OCI-LY3 (cell line): ENCODE measurements at regions not wholly inside any gene's neighbourhood (a gene's known extent, or its start where the extent isn't known, plus 50 kb on each side); places are given as distances from the start of the nearest gene placed in this dataset.

Experiments
- H2AFZ ChIP-seq: fragments of 200-600, 300-600 bp; shearing (Covaris generic); 2 replicates; pipeline ENCODE4 v1.6.0; 2014; ENCODE audit warnings: antibody characterized with exemption, low read depth, low read length
- H3K27ac ChIP-seq: fragments of 200-600, 300-600 bp; sonication (generic); 2 replicates; pipeline ENCODE4 v1.5.1; 2014; ENCODE audit warnings: mild to moderate bottlenecking, low read length, moderate library complexity, mixed read lengths
- H3K27me3 ChIP-seq: fragments of 200-600, 300-600 bp; sonication (generic); 2 replicates; pipeline ENCODE4 v1.6.1; 2014; ENCODE audit warnings: low read depth, low read length, mixed read lengths
- H3K36me3 ChIP-seq: fragments of 200-600, 300-600 bp; sonication (generic); replicated peaks from 2 replicates; pipeline ENCODE3; 2014; ENCODE audit warnings: low read depth, low read length, mixed read lengths
- H3K4me1 ChIP-seq: fragments of 300-600, 200-600 bp; sonication (generic); 2 replicates; pipeline ENCODE4 v1.6.1; 2014; ENCODE audit warnings: low read length, mixed read lengths
- H3K4me2 ChIP-seq: fragments of 200-600, 300-600 bp; sonication (generic); 2 replicates; pipeline ENCODE4 v1.6.1; 2014; ENCODE audit warnings: low read length, mixed read lengths
- H3K4me3 ChIP-seq: fragments of 300-600, 200-600 bp; sonication (generic); 2 replicates; pipeline ENCODE4 v1.5.1; 2014; ENCODE audit warnings: antibody characterized with exemption, mild to moderate bottlenecking, low read length, moderate library complexity
- H3K79me2 ChIP-seq: fragments of 300-600, 200-600 bp; shearing (Covaris generic); 2 replicates; pipeline ENCODE4 v1.6.1; 2014; ENCODE audit warnings: mild to moderate bottlenecking, low read length, mixed read lengths
- H3K9ac ChIP-seq: fragments of 300-600, 200-600 bp; shearing (Covaris generic); 2 replicates; pipeline ENCODE4 v1.6.0; 2014; ENCODE audit warnings: mild to moderate bottlenecking, low read length, moderate library complexity
- H3K9me3 ChIP-seq: fragments of 200-600, 300-600 bp; shearing (Covaris generic); 2 replicates; pipeline ENCODE4 v1.6.1; 2014; ENCODE audit warnings: low read length, mixed read lengths; ENCODE audit not compliant: insufficient read depth
- H4K20me1 ChIP-seq: fragments of 200-600, 300-600 bp; sonication (generic); 2 replicates; pipeline ENCODE4 v1.6.1; 2016; ENCODE audit warnings: low read length, mixed read lengths; ENCODE audit not compliant: insufficient read depth
- CTCF ChIP-seq: fragments of 200-600, 300-600 bp; sonication (generic); IDR thresholded peaks from 2 replicates; pipeline ENCODE4 v1.5.1; 2014; ENCODE audit warnings: antibody characterized with exemption, low read length, low read depth
- EZH2phosphoT487 ChIP-seq: fragments of 200-600 bp; shearing (Covaris generic); IDR thresholded peaks from 2 replicates; pipeline ENCODE4 v1.6.1; 2018; ENCODE audit warnings: antibody characterized with exemption, mixed run types, low read depth

GRCh38 chr6:146919017-146919416 lies 285.2 kb upstream of the STXBP5 start:
- H3K9ac ChIP-seq, result no peak overlapping the region

GRCh38 chr6:146923205-146923833 lies 280.9 kb upstream of the STXBP5 start:
- Histone ChIP-seq H3K79me2 (no peaks in the 10 kb centered on the region), H3K36me3 (no peaks in the 10 kb centered on the region), H2AFZ (no peak overlapping the region), H3K27me3 (no peaks in the 10 kb centered on the region), H4K20me1 (no peaks in the 10 kb centered on the region), H3K9ac (no peak overlapping the region), H3K9me3 (no peaks in the 10 kb centered on the region), H3K4me2 (no peak overlapping the region), H3K4me3 (no peak overlapping the region), H3K27ac (no peak overlapping the region), H3K4me1 (no peaks in the 10 kb centered on the region)
- no peak for TF ChIP-seq CTCF
- no peak for TF ChIP-seq EZH2phosphoT487

More at GRCh38 chr6:146919017-146919416, 285.2 kb upstream of the STXBP5 start:
- TF ChIP-seq CTCF (no peak), EZH2phosphoT487 (no peak)
- H3K36me3 ChIP-seq, result no peaks in the 10 kb centered on the region
- H3K9me3 ChIP-seq, result no peaks in the 10 kb centered on the region
- H3K79me2 ChIP-seq, result no peaks in the 10 kb centered on the region
- H2AFZ ChIP-seq, result no peak overlapping the region
- H3K4me3 ChIP-seq, result no peak overlapping the region
- no peaks in the 10 kb centered on the region for H3K27me3 ChIP-seq
- no peak overlapping the region for H3K27ac ChIP-seq
- H3K4me1 ChIP-seq, result no peaks in the 10 kb centered on the region
- no peak overlapping the region for H3K4me2 ChIP-seq
- H4K20me1 ChIP-seq, result no peaks in the 10 kb centered on the region

GRCh38 chr6:146925846-146926245 lies 278.4 kb upstream of the STXBP5 start:
- Histone ChIP-seq H2AFZ (no peak overlapping the region), H3K27me3 (no peaks in the 10 kb centered on the region), H3K9ac (no peak overlapping the region), H4K20me1 (no peaks in the 10 kb centered on the region), H3K27ac (no peak overlapping the region), H3K4me2 (no peak overlapping the region), H3K4me1 (no peaks in the 10 kb centered on the region), H3K79me2 (no peaks in the 10 kb centered on the region), H3K4me3 (no peak overlapping the region), H3K9me3 (no peaks in the 10 kb centered on the region), H3K36me3 (no peaks in the 10 kb centered on the region)
- TF ChIP-seq CTCF (no peak), EZH2phosphoT487 (no peak)

GRCh38 chr6:146928503-146928902 lies 275.7 kb upstream of the STXBP5 start:
- H3K27me3 ChIP-seq, result no peaks in the 10 kb centered on the region
- no peaks in the 10 kb centered on the region for H3K4me1 ChIP-seq
- H4K20me1 ChIP-seq, result no peaks in the 10 kb centered on the region
- no peak overlapping the region for H3K27ac ChIP-seq
- no peaks in the 10 kb centered on the region for H3K36me3 ChIP-seq
- H3K9ac ChIP-seq, result no peak overlapping the region
- no peak overlapping the region for H3K4me3 ChIP-seq
- no peaks in the 10 kb centered on the region for H3K9me3 ChIP-seq
- TF ChIP-seq EZH2phosphoT487 (no peak), CTCF (no peak)
- H3K4me2 ChIP-seq, result no peak overlapping the region
- no peaks in the 10 kb centered on the region for H3K79me2 ChIP-seq
- no peak overlapping the region for H2AFZ ChIP-seq
